ENCODE measurements at regions not wholly inside any gene's neighbourhood (a gene's known extent, or its start where the extent isn't known, plus 50 kb on each side); places are given as distances from the start of the nearest gene placed in this dataset.
"Not testable (repeated sequence)": the region's sequence is repeated elsewhere in the genome, so short reads cannot be mapped to it uniquely, and the experiment has no call there.

DNA sequence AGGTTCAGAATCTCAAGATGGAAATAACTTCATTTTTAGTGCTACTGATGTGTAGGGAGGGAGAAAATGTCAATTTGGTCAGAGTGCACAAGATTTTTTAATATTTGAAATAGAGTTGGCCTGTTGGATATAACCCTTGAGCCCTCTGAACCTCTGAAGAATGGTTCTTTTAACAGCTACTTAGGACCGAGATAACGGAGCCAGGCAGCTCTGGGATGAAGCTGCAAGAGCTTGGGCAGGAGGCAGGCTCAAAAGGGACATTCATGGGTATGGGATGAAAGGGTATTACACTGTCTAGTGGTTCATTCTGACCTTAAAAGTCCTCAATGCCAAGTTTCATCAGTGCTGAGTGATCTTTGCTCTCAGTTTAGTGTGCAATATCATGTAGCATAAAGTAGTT, 111.4 kb upstream of the CPHXL start:
- no peak for DNase-seq

DNA sequence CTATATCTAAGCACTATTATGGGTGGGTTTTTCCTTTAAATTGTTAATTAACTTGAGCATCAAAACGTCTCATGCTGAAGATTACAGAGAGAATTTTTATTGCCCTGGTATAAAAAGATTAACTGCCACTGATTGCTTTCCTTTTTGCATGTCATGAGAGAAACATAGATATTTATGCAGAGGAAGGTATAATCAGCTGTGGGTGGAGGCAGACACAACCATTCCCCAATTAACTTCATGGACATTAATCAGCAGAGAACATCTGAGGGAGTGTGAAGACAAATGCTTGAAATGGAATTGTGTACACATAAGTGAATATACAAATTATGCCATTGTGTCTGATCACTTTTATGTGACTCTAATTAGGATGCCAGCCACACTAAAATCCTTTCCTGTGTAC, 115.2 kb upstream of the CPHXL start:
- no peak for DNase-seq

DNA sequence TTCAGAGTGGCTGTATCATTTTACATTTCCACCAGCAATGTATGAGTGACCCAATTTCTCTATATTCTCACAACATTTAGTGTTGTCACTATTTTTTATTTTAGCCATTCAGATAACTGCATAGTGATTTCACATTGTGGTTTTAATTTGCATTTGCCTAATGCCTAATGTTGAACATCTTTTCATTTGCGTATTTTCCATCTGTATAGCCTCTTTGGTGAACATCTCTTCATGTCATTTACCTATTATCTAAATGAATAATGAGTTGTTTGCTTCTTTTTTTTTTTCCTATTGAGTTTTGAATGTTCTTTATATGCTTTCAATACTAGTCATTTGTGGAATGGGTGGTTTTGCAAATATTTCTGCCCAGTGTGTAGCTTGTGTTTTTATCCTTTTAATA, 120.9 kb upstream of the CPHXL start:
- DNase-seq: no peak

GRCh38 chr16:75854152-75854551, 127.9 kb upstream of the CPHXL start:
- DNase-seq: no peak

GRCh38 chr16:75860326-75861053, 134.2 kb upstream of the CPHXL start:
- no peak for DNase-seq

- no peak for DNase-seq
Measured at GRCh38 chr16:75861311-75862097, 135.2 kb upstream of the CPHXL start.

GRCh38 chr16:75862098-75862386, 135.8 kb upstream of the CPHXL start:
- no peak for DNase-seq

DNA sequence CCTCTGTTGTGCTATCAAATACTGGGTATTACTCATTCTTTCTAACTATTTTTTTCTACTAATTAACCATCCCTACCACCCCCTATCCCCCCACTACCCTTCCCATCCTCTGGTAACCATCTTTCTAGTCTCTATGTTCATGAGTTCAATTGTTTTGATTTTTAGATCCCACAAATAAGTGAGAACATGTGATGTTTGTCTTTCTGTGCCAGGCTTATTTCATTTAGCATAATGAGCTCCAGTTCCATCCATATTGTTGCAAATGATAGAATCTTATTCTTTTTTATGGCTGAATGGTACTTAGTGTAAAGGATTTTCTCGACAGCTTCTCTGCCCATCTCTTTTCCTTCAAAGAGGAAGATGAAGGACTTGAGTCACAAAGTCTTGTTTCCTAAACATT, 138.0 kb upstream of the CPHXL start:
- no peak for DNase-seq

- no peak for DNase-seq
Measured at GRCh38 chr16:75865736-75866135, 139.4 kb upstream of the CPHXL start.

DNA sequence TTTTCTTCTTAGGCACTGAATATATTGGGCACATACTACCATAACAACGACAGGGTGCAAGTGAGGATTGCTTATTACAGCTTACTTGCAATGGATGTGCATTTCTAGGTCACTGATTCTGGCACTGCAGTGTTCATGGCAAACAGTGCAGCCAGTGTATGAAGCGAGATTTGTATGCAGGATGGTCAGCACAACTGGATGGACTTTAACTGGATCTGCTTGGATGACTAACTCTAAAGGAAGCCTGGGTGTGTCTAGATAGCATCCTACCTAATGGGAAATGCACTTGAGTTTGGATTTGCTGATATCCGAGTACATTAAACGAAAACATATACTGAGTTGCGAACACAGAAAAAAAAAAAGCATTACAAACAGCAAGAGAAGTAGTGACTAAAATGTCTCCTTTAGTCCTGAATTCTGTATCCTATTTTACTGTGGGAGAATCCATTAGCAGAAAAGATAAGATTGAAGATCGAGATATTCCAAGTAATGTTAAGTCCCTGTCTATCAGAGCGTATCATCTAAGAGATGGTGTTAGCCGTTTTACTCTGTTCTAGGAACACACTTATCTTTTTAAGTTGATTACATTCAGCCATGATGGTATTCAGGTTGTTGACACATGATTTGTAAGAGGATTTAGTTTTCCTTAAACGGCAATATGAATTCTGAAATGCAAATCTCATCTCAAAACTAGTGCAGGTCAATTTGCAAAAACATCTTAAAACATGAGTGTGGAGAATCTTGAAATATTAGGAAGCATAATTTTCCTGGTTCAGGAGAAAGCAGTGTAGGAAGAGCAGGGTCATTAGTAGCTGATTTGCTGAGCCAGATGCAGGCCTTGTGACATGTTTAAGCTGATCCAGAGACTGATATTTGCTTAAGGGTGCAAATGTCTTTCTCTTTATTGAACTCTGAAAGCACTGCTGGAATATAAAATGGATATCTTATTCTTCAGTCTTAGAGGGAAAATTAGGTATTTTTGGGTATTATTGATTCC, 142.6 kb upstream of the CPHXL start:
- no peak for DNase-seq

DNA sequence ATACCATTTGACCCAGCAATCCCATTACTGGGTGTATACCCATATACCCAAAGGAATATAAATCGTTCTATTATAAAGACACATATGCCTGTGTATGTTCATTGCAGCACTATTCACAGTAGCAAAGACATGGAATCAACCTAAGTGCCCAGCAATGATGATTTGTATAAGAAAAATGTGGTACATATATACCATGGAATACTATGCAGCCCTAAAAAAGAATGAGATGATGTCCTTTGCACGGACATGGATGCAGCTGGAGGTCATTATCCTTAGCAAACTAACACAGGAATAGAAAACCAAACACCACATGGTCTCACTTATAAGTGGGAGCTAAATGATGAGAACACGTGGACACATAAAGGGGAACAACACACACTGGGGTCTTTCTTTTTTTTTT, 155.0 kb upstream of the CPHXL start:
- not testable (repeated sequence) for DNase-seq

DNA sequence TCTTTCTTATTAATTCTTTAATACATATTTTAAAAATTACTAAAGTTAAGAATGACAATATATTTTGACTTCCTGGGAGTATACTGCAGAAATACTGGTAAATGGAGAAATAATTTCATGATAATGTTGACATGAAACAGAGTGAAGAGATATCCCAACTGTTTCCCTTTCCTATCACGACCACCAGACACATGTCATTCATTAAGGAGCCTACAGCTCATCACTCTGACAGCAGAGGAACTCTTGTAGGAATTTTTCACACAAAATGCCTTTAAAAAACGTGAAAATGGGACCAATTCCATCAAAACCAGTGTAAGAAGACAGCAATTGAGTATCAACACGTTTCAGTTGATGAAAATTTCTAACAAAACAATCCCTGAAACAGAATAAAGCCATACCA, 172.9 kb upstream of the CPHXL start:
- no peak for DNase-seq

- no peak for DNase-seq
Measured at GRCh38 chr16:75908331-75909117, 182.2 kb upstream of the CPHXL start.

DNA sequence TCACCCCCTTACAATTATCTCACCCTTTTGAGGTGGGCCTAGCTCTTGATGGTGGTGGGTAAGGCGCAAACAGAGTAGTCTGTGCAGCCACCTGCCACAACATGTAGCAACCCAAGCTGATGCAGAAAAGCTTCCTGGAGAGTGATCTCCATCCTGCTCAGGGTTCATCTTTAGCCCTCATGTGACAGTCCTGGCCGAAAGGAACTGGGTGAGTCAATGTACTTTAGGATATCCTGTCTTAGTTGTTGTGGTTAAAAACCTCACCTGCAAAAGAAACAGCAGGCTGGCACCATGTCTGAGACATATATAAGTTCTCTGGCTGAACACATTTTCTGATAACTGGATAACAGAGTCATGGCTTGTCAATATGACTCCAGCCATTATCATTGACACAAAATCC, 183.5 kb upstream of the CPHXL start:
- DNase-seq: no peak

DNA sequence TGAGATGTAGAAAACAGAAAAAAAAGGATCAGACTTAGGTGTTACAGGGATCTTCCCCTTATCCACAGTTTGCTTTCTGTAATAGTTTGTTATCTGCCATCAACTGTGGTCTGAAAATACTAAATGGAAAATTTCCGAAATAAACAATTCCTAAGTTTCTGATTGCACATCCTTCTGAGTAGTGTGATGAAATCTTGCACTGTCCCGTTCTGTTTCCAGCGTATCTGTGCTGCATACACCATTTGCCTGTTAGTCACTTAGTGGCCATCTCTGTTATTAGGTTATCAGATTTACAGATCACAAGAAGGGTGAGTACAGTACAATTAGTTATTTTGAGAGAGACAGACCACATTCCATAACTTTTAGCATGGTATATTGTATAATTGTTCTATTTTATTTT, 185.6 kb upstream of the CPHXL start:
- no peak for DNase-seq

- DNase-seq: no peak
Measured at GRCh38 chr16:75913958-75914357, 187.7 kb upstream of the CPHXL start.

- no peak for DNase-seq
Measured at GRCh38 chr16:75916451-75916850, 190.2 kb upstream of the CPHXL start.

GRCh38 chr16:75918109-75918508, 191.8 kb upstream of the CPHXL start:
- no peak for DNase-seq

DNA sequence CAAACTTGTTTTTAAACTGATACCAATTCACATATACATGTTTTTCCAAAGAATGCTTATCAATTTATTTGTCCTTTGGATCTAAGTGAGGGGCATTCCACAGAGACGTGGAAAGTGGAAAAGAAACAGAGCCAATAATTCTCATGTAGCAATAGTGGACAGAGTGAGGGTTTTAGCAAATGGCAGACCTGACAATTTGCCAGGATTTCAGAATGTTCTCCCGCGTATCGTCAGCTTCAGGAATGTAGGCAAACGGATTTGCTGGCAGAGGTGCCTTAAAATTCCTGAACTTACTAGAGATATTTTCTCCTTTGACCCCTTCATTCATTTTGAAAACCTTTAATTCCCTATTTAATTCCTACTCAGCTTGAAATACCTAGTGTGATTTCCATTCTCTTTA, 193.4 kb upstream of the CPHXL start:
- DNase-seq: no peak

GRCh38 chr16:75921281-75921680, 195.0 kb upstream of the CPHXL start:
- DNase-seq: no peak

DNA sequence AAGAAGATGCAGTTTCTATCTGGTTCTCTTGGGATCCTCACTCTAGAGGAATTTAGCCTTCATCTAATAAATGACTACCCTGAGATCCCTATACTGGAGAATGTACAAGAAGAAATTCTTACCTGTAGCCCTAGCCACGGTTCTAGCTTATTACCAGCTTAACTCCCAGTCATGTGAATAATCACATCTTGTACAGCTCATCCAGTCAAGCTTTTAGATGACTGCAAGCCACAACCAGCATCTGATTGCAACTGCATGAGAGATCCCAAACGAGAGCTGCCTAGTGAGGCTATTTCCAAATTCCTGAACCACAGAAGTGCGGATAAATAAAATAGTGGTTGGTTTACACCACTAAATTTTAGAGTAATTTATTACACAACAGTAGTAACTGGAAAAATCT, 196.0 kb upstream of the CPHXL start:
- DNase-seq: no peak

DNA sequence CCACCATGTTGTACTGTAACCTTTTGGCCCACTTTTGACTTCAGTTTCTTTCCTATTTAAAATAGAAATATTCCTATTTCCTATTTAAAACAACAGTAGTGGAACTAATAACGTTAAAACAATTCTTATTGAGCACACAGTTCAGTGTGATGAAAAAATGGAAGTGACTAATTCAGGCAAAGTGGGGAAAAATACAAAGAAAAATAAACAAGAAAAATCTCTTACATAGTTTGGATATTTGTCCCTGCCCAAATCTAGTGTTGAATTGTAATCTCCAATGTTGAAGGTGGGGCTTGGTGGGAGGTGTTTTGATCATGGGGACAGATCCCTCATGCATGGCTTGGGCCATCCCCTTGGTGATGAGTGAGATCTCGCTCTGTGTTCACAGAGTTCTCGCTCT, 198.1 kb upstream of the CPHXL start:
- DNase-seq: no peak

DNA sequence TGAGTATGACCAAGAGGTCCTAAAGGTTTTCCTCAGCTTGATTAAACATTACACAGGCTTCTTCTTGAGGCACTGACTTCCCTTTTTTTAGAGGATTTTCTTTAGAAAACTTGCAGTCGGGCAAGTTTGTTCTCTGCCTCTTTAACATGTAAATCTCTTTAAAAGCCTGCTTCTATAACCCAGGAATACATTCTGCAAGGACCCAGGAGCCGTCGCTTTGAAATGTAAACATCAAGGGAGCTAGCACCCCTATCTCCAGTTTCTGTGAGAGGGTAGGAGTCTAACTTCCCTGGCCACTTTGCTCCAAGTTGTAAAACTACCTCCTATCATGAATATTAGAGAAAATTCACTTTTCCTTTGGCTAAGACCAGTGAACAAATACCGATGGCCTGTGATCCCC, 201.5 kb upstream of the CPHXL start:
- no peak for DNase-seq
